HG02610 (cell line): ENCODE measurements at regions not wholly inside any gene's neighbourhood (a gene's known extent, or its start where the extent isn't known, plus 50 kb on each side); places are given as distances from the start of the nearest gene placed in this dataset.

ENCODE experiments used
- ATAC-seq: cut with Tn5 transposase; IDR thresholded peaks from one replicate; pipeline ENCODE4 v1.9.1; 2021; ENCODE audit warnings: mild to moderate bottlenecking, moderate library complexity; ENCODE audit not compliant: unreplicated experiment

GRCh38 chr22:17269224-17269606 lies 50.0 kb upstream of the ADA2 start:
- no peak for ATAC-seq
